KOPT-K1 (cell line): ENCODE measurements at regions not wholly inside any gene's neighbourhood (a gene's known extent, or its start where the extent isn't known, plus 50 kb on each side); places are given as distances from the start of the nearest gene placed in this dataset.
"Not testable (repeated sequence)": the region's sequence is repeated elsewhere in the genome, so short reads cannot be mapped to it uniquely, and the experiment has no call there.

Experiments used
- H3K27ac ChIP-seq: fragments of 200-600 bp; sonication (generic); 2 replicates; pipeline ENCODE4 v1.5.1; 2016; ENCODE audit warnings: antibody characterized with exemption, mild to moderate bottlenecking, low read depth, low read length; ENCODE audit not compliant: poor library complexity, severe bottlenecking
- H3K36me3 ChIP-seq: fragments of 200-600 bp; sonication (generic); 2 replicates; pipeline ENCODE4 v1.5.1; 2017; ENCODE audit warnings: antibody characterized with exemption, mild to moderate bottlenecking, low read length, moderate library complexity; ENCODE audit not compliant: insufficient read depth
- H3K9me3 ChIP-seq: fragments of 200-600 bp; sonication (generic); 2 replicates; pipeline ENCODE4 v1.5.1; 2017; ENCODE audit warnings: antibody characterized with exemption, low read length, mild to moderate bottlenecking; ENCODE audit not compliant: insufficient read depth, poor library complexity, severe bottlenecking

DNA sequence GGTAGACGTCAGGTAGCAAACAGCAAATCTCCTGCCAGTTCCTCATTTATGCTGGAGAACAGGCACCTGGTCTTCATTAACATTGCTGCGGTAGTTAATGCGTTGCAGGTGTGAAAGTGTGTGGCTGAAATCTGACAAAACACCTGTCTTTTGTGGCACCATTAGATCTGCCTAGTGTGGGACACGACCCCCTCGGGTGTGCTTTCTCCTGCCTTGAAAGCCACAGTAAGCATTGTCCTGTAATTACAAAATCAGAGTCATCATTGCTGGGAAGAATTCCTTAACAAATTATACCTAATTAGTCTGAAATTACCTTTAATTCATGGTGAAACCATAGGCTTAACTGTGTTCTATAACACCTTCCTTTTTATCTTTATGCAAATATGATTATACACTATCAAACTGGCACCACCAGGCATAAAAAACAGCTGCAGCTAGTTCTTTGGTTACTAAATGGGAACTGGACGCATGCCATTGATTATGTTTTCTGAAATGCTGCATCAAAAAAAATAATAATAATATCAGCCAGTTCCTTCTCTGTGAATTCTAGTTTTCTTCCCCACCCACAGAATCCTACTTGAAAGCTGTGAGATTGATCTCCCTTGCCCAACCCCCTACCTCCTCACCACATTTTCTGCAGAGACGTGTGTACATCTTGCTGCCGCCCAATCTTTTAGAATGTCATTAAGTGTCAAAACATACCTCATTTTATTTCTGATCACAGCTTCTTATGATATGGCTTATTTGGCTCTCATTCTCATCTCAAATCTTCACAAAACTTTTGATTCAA, 374.0 kb downstream of the NFIB start:
- Histone ChIP-seq H3K27ac (no peak overlapping the region), H3K9me3 (no peaks in the 10 kb centered on the region), H3K36me3 (no peaks in the 10 kb centered on the region)

DNA sequence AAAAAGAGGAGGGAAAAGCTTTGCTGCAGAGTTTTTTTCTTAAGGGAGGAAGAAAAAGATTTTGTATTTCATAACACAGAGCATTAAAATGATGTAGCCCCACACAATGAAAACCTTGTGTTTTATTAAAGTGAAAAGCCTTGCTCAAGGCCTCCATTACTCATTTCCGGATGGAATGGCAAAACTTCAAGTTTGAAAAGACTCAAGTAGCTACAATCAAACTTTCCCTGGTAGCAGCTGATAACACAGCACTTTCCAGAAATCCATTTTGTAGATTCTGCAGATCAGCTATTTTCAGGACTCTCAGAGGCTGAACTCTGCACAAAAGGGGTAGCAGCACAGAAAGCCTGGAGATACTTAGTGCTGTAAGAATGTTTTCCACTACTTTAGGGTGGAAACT, 374.8 kb downstream of the NFIB start:
- Histone ChIP-seq H3K9me3 (no peaks in the 10 kb centered on the region), H3K36me3 (no peaks in the 10 kb centered on the region), H3K27ac (no peak overlapping the region)

DNA sequence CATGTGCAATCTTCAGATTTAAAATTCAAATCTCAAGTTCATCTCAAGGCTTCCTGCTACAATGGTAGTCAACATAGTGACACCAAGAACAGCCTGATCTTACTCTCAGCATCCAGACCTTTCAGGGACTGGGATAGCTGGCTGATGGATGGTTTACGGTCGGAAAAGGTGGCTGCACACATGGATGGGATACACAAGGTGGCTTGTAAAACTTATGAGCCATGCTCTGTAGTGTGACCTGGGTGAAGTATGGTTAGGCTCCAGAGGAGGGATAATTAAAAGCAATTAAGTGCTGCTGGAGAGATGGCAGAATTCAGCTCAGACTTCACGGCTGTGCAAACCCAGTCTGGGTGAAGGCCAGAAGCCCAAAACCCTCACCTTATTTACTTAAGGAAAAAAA, 379.5 kb downstream of the NFIB start:
- Histone ChIP-seq H3K27ac (no peak overlapping the region), H3K9me3 (no peaks in the 10 kb centered on the region), H3K36me3 (no peaks in the 10 kb centered on the region)

DNA sequence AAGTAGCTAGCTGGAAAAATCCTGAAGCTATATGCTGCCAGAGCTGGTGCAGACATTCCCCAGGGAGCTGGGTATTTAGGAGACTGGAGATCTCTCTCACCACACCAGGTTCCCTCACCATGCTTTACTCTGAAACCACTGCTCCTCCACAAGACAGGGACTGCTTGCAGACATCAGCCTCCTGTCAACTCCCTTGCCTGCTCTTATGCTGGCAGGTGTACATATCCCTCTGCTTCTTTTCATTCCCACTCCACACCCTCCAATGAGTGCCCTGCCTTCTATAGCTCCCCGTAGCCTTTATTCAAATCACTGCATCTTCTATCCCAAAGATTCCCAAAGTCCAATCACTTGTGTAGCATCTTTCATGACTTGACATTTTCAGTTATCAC, 380.7 kb downstream of the NFIB start:
- Histone ChIP-seq H3K36me3 (no peaks in the 10 kb centered on the region), H3K27ac (no peak overlapping the region), H3K9me3 (no peaks in the 10 kb centered on the region)

DNA sequence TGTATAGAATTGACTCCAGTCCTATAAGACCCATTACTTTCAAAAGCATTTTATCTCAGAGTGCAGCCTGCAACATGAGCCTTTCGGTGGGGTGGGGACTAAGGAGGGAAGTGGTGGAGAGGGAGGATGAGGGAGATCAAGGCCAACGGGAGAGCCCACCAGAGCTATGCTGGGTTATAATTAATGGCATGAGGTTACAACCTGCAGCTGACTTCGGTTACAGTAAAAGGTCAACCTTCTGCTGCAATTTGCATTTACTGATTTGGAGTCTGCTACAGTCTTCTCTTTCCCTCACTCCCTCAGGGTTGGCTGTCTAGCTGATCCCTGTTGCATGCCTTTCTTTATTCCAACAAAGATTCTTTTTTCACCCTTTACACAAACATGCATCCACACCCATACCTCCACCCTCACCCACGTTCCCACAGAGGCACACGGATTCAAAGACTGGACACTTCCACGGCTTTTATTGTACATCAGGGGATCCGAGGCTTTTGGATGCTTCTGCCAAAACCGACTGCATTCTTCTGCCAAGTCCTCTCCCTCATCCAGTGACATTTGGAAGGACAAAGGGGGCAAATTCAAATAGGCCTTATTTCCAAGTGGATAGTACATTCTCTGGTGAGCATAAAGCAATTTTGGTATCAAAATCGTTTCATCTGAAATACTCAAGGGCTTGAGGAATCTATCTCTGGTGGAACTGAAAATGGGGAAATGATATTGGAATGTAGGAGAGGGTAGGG, 381.2 kb downstream of the NFIB start:
- no peak overlapping the region for H3K27ac ChIP-seq
- no peaks in the 10 kb centered on the region for H3K36me3 ChIP-seq
- no peaks in the 10 kb centered on the region for H3K9me3 ChIP-seq

DNA sequence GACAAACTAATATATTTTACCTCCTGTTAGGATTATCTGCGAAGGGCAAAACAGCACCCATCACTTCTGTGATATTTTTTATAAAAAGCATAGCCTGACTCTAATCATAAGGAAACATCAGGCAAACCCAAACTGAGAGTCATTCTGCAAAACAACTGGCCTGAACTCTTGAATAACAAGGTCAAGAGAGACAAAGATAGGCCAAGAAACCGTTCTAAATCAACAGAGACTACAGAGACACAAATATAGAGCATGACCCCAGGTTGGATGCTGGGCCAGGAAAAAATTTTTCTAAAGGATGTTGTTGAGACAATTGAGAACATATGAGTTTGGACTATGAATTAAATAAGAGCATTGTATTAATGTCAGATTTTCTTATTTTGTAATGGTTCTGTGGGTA, 384.9 kb downstream of the NFIB start:
- Histone ChIP-seq H3K27ac (no peak overlapping the region), H3K9me3 (no peaks in the 10 kb centered on the region), H3K36me3 (no peaks in the 10 kb centered on the region)

DNA sequence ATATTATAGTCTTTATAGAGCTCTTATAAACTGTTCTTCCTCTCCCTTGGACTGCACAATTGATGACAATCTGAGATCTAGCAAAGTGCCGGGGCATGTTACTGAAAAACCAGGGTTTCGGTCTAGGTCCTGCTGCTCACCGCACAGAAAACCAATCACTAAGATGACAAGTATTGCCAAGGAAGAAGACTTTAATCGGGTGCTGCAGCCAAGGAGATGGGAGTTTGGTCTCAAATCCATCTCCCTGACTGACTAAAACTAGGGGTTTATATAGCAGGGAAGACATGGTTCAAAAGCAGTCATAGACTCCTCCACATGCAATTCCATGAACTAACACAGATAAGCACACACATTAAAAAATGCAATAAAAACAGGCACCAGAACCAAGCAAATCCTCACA, 390.6 kb downstream of the NFIB start:
- Histone ChIP-seq H3K36me3 (no peaks in the 10 kb centered on the region), H3K27ac (no peak overlapping the region), H3K9me3 (no peaks in the 10 kb centered on the region)

DNA sequence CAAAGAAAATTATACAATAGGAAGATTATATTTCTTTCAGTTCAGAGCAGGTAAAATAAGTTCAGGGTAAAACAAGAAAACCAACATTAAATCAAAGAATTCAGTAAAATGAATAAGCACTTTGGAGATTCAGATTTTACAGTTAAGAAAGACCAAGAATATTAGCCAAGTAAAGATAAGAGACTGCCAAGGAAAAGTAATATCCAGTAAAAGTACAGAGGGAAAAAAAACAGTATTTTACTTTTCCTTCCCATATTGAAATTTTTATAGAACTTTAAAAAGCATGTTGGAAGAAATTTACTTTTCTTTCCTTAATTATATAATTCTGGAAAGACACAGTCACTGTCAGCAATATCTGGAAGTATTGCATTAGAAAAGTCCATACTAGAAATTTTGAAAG, 393.4 kb downstream of the NFIB start:
- Histone ChIP-seq H3K27ac (no peak overlapping the region), H3K36me3 (no peaks in the 10 kb centered on the region), H3K9me3 (no peaks in the 10 kb centered on the region)

DNA sequence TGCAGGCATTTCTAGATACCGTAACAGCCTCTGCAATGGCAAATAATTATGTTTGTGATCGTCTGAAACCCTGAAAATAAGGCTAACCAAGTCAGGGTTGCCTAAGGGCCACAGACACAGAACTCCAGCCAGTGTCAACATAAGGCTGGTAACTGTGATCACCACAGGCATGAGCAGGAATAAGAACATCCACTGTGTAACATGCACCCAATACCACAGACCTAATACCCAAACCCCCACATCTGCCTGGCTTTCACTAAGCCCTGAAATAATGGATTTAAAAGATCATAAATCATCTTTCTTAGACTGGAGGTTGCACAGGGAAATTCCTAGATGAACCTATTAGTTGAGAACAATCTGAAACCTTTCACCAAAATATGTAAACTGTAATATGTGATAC, 394.5 kb downstream of the NFIB start:
- H3K9me3 ChIP-seq, result no peaks in the 10 kb centered on the region
- H3K27ac ChIP-seq, result no peak overlapping the region

DNA sequence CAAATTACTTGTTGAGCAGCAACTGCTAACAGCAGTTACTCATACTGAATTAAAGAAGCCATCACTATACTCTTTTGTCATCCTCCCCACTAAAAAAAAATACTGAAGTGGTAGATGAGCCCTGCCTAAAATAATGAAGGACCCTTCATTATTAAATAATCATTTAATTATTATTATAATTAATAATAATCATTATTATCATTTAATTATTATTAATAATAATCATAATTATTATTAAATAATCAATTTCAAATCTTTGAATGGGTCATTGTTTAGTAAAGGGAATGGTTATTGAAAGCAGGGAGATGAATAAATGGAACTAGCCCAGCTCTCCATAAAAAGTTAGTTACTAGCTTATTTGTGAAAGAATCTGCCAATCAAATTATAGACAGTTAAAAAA, 396.4 kb downstream of the NFIB start:
- Histone ChIP-seq H3K36me3 (no peaks in the 10 kb centered on the region), H3K27ac (no peak overlapping the region), H3K9me3 (no peaks in the 10 kb centered on the region)

More for the DNA sequence above, 394.5 kb downstream of the NFIB start:
- H3K36me3 ChIP-seq, result no peaks in the 10 kb centered on the region

DNA sequence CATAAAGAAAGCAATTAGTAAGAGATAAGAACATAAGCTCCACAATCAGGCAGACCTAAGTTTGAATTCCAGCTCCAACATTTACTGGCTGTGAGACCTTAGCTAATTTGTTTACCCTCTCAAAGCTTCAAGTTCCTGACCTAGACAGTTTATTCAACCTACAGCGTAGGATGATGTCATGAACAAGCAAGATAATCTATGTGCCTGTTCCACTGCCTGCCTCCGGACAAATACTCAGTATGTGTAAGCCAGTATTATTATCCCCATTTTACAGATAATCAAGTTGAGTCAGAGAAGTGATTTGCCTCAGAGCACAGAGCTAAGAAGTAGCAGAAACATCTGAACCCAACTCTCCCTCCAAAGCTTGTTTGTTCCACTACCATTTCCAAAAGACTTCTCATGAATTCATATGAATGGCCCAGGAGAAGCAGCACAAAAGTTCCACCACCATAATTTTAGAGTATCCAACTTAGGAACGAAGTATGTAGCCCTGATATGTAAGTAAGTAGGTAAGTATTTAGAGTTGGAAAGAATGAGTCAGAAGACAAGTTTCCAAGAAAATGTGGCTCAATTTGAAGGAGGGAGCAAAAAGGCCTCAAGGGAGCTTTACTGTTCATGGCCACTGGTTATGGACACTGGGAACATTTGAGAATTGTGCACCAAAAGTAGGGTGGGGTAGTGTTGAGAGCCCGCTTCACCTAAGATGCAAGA, 398.2 kb downstream of the NFIB start:
- Histone ChIP-seq H3K9me3 (no peaks in the 10 kb centered on the region), H3K27ac (no peak overlapping the region), H3K36me3 (no peaks in the 10 kb centered on the region)

DNA sequence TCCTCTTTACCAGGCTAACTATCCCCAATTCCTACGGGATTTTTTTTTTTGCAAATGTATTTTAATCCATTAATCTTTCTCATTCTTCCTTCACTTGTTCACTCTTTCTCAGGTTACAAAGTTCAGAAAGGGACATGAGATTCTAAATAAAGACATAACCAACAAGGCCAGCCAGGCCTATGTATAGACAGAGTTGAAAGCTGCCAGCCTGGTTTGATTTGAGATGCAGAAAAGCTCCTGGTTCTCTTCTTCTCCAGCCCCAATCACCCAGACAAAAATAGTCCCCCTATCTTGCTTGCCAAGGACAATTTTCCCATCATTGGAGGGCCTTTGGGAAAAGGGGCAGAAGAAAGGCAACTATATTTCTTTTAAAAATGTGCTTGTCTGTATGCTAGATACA, 398.8 kb downstream of the NFIB start:
- no peaks in the 10 kb centered on the region for H3K9me3 ChIP-seq
- H3K36me3 ChIP-seq, result no peaks in the 10 kb centered on the region
- no peak overlapping the region for H3K27ac ChIP-seq

DNA sequence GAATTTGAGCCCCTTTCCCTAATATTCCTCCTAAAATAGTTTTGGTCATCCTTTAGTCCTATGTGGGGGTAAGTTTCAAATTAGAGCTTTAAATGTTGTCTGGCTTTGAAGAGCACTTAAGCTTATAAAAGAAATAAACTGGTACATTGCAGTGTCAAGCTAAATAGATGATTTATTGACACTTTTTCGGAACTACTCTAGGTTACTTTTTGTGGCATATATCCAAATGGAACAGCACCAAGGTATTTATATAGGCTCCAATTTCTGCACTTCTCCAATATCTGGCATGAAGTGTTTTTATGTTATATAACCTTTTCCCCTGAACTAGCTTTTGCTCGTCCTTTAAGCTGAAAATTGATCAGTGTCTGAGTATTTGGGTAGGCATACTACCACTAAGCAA, 402.5 kb downstream of the NFIB start:
- Histone ChIP-seq H3K27ac (no peak overlapping the region), H3K36me3 (no peaks in the 10 kb centered on the region), H3K9me3 (no peaks in the 10 kb centered on the region)

DNA sequence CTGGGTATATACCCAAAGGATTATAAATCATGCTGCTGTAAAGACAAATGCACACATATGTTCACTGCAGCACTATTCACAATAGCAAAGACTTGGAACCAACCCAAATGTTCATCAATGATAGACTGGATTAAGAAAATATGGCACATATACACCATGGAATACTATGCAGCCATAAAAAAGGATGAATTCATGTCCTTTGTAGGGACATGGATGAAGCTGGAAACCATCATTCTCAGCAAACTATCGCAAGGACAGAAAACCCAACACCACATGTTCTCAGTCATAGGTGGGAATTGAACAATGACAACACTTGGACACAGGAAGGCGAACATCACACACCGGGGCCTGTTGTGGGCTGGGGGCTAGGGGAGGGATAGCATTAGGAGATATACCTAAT, 406.1 kb downstream of the NFIB start:
- not testable (repeated sequence) for H3K9me3 ChIP-seq, H3K27ac ChIP-seq, H3K36me3 ChIP-seq

DNA sequence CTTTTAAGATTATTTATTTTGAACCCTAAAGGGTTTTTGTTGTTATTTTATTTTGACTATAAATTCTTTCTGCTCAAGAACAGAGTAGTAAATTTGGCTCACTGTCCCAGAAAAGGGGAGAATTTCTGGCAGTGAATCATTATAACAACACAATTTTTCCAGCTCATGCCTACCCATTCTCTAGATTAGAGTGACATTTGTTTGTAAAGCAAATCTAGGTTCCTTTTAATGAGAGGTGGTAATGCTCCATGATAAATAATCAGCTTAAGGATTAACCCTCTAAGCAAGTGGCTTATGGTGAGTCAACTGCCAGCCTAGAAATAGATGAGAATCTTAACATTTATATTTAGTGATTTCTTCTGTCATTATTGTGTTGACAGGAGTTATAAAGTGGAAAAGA, 409.2 kb downstream of the NFIB start:
- no peaks in the 10 kb centered on the region for H3K9me3 ChIP-seq
- no peak overlapping the region for H3K27ac ChIP-seq
- H3K36me3 ChIP-seq, result no peaks in the 10 kb centered on the region
